HEK293 (cell line): ENCODE measurements at regions not wholly inside any gene's neighbourhood (a gene's known extent, or its start where the extent isn't known, plus 50 kb on each side); places are given as distances from the start of the nearest gene placed in this dataset.
"Not testable (repeated sequence)": the region's sequence is repeated elsewhere in the genome, so short reads cannot be mapped to it uniquely, and the experiment has no call there.

Experiments used
- CTCF ChIA-PET: fragments of 350-600 bp; formaldehyde crosslinking; extraction: SDS; loops from one replicate; lab custom pipeline; 2021; ENCODE audit warnings: antibody characterized with exemption; lab: Yijun Ruan, JAX
- POLR2A ChIA-PET: fragments of 300-600 bp; formaldehyde crosslinking; extraction: SDS; loops from one replicate; lab custom pipeline; 2020; ENCODE audit warnings: antibody characterized with exemption, inconsistent platforms; lab: Yijun Ruan, JAX
- H3K27ac ChIP-seq: fragments of 200-500 bp; sonication (Bioruptor generic); 2 replicates; pipeline ENCODE4 v1.5.1; 2014; ENCODE audit warnings: low read depth, low read length, control low read depth, inconsistent platforms; ENCODE audit errors: extremely low read depth
- H3K36me3 ChIP-seq, 2 experiments: fragments of 200-500 bp in 1 of 2; sonication (Bioruptor generic) in 1 of 2; 1 replicate in 1 of 2; 2 replicates in 1 of 2; pipeline ENCODE4 v1.5.1; 2014 to 2017; ENCODE audit warnings: inconsistent platforms in 2 of 2, low read length in 2 of 2; ENCODE audit not compliant: control insufficient read depth in 2 of 2, insufficient read depth in 1 of 2
- H3K4me1 ChIP-seq: fragments of 200-500 bp; sonication (Bioruptor generic); 2 replicates; pipeline ENCODE4 v1.5.1; 2014; ENCODE audit warnings: mild to moderate bottlenecking, low read length, inconsistent platforms; ENCODE audit not compliant: control insufficient read depth, insufficient read depth
- H3K4me3 ChIP-seq: 2 replicates; pipeline ENCODE4 v1.5.1; 2011; ENCODE audit warnings: low read depth, mild to moderate bottlenecking, control low read depth, low read length, moderate library complexity
- H3K9me3 ChIP-seq: fragments of 200-500 bp; sonication (Bioruptor generic); 2 replicates; pipeline ENCODE4 v1.5.1; 2014; ENCODE audit warnings: low read depth, low read length, inconsistent platforms; ENCODE audit not compliant: control insufficient read depth, insufficient read depth
- FEZF1 ChIP-seq: fragments of 450-650 bp; formaldehyde crosslinking; IDR thresholded peaks from 2 replicates; pipeline ENCODE4 v1.5.1; 2016; ENCODE audit warnings: missing biosample characterization, missing genetic modification characterization
- GLI4 ChIP-seq: fragments of 450-650 bp; formaldehyde crosslinking; IDR thresholded peaks from 2 replicates; pipeline ENCODE4 v1.5.1; 2016; ENCODE audit warnings: missing biosample characterization, missing genetic modification characterization
- KLF9 ChIP-seq: fragments of 450-650 bp; formaldehyde crosslinking; IDR thresholded peaks from 2 replicates; pipeline ENCODE4 v1.5.1; 2016; ENCODE audit warnings: missing biosample characterization, missing genetic modification characterization, low read depth
- PRDM6 ChIP-seq: fragments of 450-650 bp; formaldehyde crosslinking; IDR thresholded peaks from 2 replicates; pipeline ENCODE4 v1.5.1; 2017; ENCODE audit warnings: missing biosample characterization, missing genetic modification characterization
- SCRT2 ChIP-seq: fragments of 450-650 bp; formaldehyde crosslinking; IDR thresholded peaks from 2 replicates; pipeline ENCODE4 v1.5.1; 2016; ENCODE audit warnings: missing biosample characterization, missing genetic modification characterization
- SP3 ChIP-seq: fragments of 450-650 bp; formaldehyde crosslinking; IDR thresholded peaks from 2 replicates; pipeline ENCODE4 v1.5.1; 2016; ENCODE audit warnings: missing biosample characterization, missing genetic modification characterization
- ZFP3 ChIP-seq: fragments of 450-650 bp; formaldehyde crosslinking; IDR thresholded peaks from 2 replicates; pipeline ENCODE4 v1.5.1; 2016; ENCODE audit warnings: low read depth, missing biosample characterization, missing genetic modification characterization
- ZFP41 ChIP-seq: fragments of 450-650 bp; formaldehyde crosslinking; IDR thresholded peaks from 2 replicates; pipeline ENCODE4 v1.5.1; 2016; ENCODE audit warnings: missing biosample characterization, missing genetic modification characterization, borderline replicate concordance
- ZNF155 ChIP-seq: fragments of 450-650 bp; formaldehyde crosslinking; IDR thresholded peaks from 2 replicates; pipeline ENCODE4 v1.5.1; 2016; ENCODE audit warnings: missing biosample characterization, missing genetic modification characterization
- ZNF2 ChIP-seq: fragments of 450-650 bp; formaldehyde crosslinking; IDR thresholded peaks from 2 replicates; pipeline ENCODE4 v1.5.1; 2016; ENCODE audit warnings: missing biosample characterization, missing genetic modification characterization
- ZNF223 ChIP-seq: fragments of 450-650 bp; formaldehyde crosslinking; IDR thresholded peaks from 2 replicates; pipeline ENCODE4 v1.5.1; 2016; ENCODE audit warnings: missing biosample characterization, missing genetic modification characterization
- ZNF302 ChIP-seq: fragments of 450-650 bp; formaldehyde crosslinking; IDR thresholded peaks from 2 replicates; pipeline ENCODE4 v1.5.1; 2016; ENCODE audit warnings: missing biosample characterization, missing genetic modification characterization, low read depth
- ZNF354C ChIP-seq: fragments of 450-650 bp; formaldehyde crosslinking; IDR thresholded peaks from 2 replicates; pipeline ENCODE4 v1.5.1; 2016; ENCODE audit warnings: missing biosample characterization, missing genetic modification characterization, low read depth, borderline replicate concordance
- ZNF394 ChIP-seq: fragments of 450-650 bp; formaldehyde crosslinking; IDR thresholded peaks from 2 replicates; pipeline ENCODE4 v1.5.1; 2016; ENCODE audit warnings: missing biosample characterization, missing genetic modification characterization, mild to moderate bottlenecking, moderate library complexity, borderline replicate concordance
- ZNF398 ChIP-seq: fragments of 450-650 bp; formaldehyde crosslinking; IDR thresholded peaks from 2 replicates; pipeline ENCODE4 v1.5.1; 2017; ENCODE audit warnings: missing biosample characterization, missing genetic modification characterization
- ZNF513 ChIP-seq: fragments of 450-650 bp; IDR thresholded peaks from 2 replicates; pipeline ENCODE4 v1.5.1; 2018; ENCODE audit warnings: missing biosample characterization, missing genetic modification characterization
- ZNF530 ChIP-seq: fragments of 450-650 bp; formaldehyde crosslinking; IDR thresholded peaks from 2 replicates; pipeline ENCODE4 v1.5.1; 2016; ENCODE audit warnings: low read depth, missing biosample characterization, missing genetic modification characterization
- ZNF549 ChIP-seq: fragments of 450-650 bp; IDR thresholded peaks from 2 replicates; pipeline ENCODE4 v1.5.1; 2018; ENCODE audit warnings: missing biosample characterization, missing genetic modification characterization, mild to moderate bottlenecking, inconsistent platforms, moderate library complexity
- ZNF747 ChIP-seq: fragments of 450-650 bp; formaldehyde crosslinking; IDR thresholded peaks from 2 replicates; pipeline ENCODE4 v1.5.1; 2016; ENCODE audit warnings: missing biosample characterization, missing genetic modification characterization
- ZNF777 ChIP-seq: fragments of 450-650 bp; formaldehyde crosslinking; IDR thresholded peaks from 2 replicates; pipeline ENCODE4 v1.5.1; 2017; ENCODE audit warnings: missing biosample characterization, missing genetic modification characterization, borderline replicate concordance
- ZNF843 ChIP-seq: fragments of 450-650 bp; formaldehyde crosslinking; IDR thresholded peaks from 2 replicates; pipeline ENCODE4 v1.5.1; 2016; ENCODE audit warnings: missing biosample characterization, missing genetic modification characterization
- TF ChIP-seq, protein P1 (sequence below): fragments of 450-650 bp; formaldehyde crosslinking; IDR thresholded peaks from 2 replicates; pipeline ENCODE4 v1.5.1; 2016; ENCODE audit warnings: missing biosample characterization, missing genetic modification characterization
- TF ChIP-seq, protein P2 (sequence below): fragments of 450-650 bp; formaldehyde crosslinking; IDR thresholded peaks from 2 replicates; pipeline ENCODE4 v1.5.1; 2017; ENCODE audit warnings: missing biosample characterization, missing genetic modification characterization
- TF ChIP-seq, protein P3 (sequence below): fragments of 450-650 bp; formaldehyde crosslinking; IDR thresholded peaks from 2 replicates; pipeline ENCODE4 v1.5.1; 2016; ENCODE audit warnings: missing biosample characterization, missing genetic modification characterization

DNA sequence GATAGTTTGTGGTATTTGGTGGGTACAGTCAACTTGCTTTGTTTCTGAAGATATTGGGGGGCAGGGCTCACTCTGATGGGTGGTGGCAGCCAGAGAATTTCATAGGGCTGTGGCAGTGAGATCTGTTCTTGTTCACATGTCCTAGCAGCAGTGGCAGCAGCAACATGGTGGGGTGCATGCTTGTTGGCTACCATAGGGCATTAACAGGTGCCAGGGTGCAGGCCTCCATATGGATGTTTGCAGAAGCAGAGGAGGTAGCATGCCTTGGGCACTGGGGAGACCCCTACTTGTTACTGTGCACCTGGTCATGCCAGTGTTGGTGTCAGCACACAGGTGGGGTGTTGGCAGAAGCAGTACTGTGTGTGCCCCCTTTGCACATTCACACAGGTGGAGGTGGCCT lies 96.3 kb upstream of the ZC4H2 start:
- TF ChIP-seq ZNF354C (tag by site-specific recombination) (no peak), KLF9 (tag by site-specific recombination) (no peak), ZNF394 (tag by site-specific recombination) (no peak), ZNF513 (tag by site-specific recombination) (no peak), ZFP3 (no peak), ZNF530 (tag by site-specific recombination) (no peak), ZNF549 (tag by site-specific recombination) (no peak), ZNF777 (tag by site-specific recombination) (no peak), ZFP41 (tag by site-specific recombination) (no peak), ZNF398 (tag by site-specific recombination) (no peak), SP3 (tag by site-specific recombination) (no peak), FEZF1 (tag by site-specific recombination) (no peak), PRDM6 (tag by site-specific recombination) (no peak)
- TF ChIP-seq, protein P1, sequence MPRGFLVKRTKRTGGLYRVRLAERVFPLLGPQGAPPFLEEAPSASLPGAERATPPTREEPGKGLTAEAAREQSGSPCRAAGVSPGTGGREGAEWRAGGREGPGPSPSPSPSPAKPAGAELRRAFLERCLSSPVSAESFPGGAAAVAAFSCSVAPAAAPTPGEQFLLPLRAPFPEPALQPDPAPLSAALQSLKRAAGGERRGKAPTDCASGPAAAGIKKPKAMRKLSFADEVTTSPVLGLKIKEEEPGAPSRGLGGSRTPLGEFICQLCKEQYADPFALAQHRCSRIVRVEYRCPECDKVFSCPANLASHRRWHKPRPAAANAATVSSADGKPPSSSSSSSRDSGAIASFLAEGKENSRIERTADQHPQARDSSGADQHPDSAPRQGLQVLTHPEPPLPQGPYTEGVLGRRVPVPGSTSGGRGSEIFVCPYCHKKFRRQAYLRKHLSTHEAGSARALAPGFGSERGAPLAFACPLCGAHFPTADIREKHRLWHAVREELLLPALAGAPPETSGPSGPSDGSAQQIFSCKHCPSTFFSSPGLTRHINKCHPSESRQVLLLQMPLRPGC (tag by site-specific recombination), result no peak
- H3K27ac ChIP-seq, result no peak overlapping the region
- H3K36me3 ChIP-seq, result no peaks in the 10 kb centered on the region
- CTCF ChIA-PET, result no interaction called here
- no peaks in the 10 kb centered on the region for H3K4me1 ChIP-seq
- no peaks in the 10 kb centered on the region; the same call in none of the 2 replicates for H3K9me3 ChIP-seq
- POLR2A ChIA-PET, result no interaction called here
- H3K4me3 ChIP-seq, result no peak overlapping the region

DNA sequence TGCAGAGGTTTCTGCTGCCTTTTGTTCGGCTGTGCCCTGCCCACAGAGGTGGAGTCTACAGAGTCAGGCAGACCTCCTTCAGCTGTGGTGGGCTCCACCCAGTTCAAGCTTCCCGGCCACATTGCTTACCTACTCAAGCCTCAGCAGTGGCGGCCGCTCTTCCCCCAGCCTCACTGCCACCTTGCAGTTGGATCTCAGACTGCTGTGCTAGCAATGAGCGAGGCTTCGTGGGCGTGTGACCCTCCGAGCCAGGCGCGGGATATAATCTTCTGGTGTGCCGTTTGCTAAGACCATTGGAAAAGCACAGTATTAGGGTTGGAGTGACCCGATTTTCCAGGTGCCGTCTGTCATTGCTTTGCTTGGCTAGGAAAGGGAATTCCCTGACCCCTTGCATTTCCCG lies 82.4 kb upstream of the ZC4H2 start:
- H3K27ac ChIP-seq, H3K4me3 ChIP-seq, H3K9me3 ChIP-seq, POLR2A ChIA-PET, H3K36me3 ChIP-seq, H3K4me1 ChIP-seq, CTCF ChIA-PET: not testable (repeated sequence)

- Histone ChIP-seq H3K27ac (no peak overlapping the region), H3K4me3 (no peak overlapping the region), H3K36me3 (no peaks in the 10 kb centered on the region), H3K9me3 (no peaks in the 10 kb centered on the region; the same call in 1 of the 2 replicates), H3K4me1 (no peaks in the 10 kb centered on the region)
- POLR2A ChIA-PET, result no interaction called here
- CTCF ChIA-PET, result interaction anchor here (0.5 to 0.6 kb wide), 2 partner anchors 304 to 421 kb away, joined by 3 to 4 read pairs; no protein-coding TSS in a partner anchor
- TF ChIP-seq ZNF843, result no peak
- no peak for TF ChIP-seq ZNF2 (tag by site-specific recombination)
- TF ChIP-seq SCRT2 (tag by site-specific recombination), result no peak
- TF ChIP-seq, protein P2, sequence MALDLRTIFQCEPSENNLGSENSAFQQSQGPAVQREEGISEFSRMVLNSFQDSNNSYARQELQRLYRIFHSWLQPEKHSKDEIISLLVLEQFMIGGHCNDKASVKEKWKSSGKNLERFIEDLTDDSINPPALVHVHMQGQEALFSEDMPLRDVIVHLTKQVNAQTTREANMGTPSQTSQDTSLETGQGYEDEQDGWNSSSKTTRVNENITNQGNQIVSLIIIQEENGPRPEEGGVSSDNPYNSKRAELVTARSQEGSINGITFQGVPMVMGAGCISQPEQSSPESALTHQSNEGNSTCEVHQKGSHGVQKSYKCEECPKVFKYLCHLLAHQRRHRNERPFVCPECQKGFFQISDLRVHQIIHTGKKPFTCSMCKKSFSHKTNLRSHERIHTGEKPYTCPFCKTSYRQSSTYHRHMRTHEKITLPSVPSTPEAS (tag by site-specific recombination), result no peak
- no peak for TF ChIP-seq ZNF302
- no peak for TF ChIP-seq ZNF155 (tag by site-specific recombination)
- no peak for TF ChIP-seq ZNF223 (tag by site-specific recombination)
- TF ChIP-seq, protein P3, sequence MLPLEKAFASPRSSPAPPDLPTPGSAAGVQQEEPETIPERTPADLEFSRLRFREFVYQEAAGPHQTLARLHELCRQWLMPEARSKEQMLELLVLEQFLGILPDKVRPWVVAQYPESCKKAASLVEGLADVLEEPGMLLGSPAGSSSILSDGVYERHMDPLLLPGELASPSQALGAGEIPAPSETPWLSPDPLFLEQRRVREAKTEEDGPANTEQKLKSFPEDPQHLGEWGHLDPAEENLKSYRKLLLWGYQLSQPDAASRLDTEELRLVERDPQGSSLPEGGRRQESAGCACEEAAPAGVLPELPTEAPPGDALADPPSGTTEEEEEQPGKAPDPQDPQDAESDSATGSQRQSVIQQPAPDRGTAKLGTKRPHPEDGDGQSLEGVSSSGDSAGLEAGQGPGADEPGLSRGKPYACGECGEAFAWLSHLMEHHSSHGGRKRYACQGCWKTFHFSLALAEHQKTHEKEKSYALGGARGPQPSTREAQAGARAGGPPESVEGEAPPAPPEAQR (tag by site-specific recombination), result no peak
- no peak for TF ChIP-seq GLI4
- TF ChIP-seq ZNF747 (tag by site-specific recombination), result no peak
Observed at GRCh38 chrX:65045001-65045400, 68.8 kb upstream of the ZC4H2 start.
